ENCODE measurements at regions not wholly inside any gene's neighbourhood (a gene's known extent, or its start where the extent isn't known, plus 50 kb on each side); places are given as distances from the start of the nearest gene placed in this dataset.
A peak's percentile ranks its signal among the peaks of the same experiment; 100 is the strongest.

DNA sequence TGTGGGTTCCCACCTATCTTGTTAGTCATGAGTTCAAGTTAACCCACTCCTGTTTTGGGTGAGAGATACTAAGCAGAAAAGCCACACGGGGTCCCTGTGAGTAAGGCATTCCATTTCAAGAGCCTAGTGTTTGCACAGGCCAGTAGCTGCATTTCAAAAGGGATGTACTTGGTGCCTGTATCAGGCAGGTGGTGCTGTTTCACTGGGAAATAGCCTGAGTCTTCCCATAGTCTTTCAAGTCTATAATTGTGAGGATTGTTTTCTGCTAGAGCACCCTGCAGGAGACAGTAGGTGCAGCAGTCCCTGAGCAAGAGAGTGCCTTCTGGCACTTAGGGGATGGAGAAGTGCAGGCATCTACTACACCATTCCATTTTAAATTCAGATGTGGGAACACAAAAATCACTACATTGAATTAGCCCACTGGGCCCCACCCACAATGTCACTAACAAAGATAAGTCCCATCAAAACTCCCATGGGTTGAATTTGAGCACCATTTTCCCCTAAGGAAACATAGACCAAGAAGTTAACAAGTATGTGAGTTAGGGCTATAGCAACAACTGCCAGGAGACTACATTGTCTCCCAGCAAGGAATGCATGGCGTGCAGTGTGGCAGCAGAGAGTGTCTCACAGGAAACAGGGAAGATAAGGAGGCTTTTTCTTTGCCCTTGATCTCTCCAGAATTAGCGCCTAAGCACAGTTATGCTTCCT lies 263.2 kb downstream of the COX7C start:
- peak; percentile 3 to 12 for DNase-seq

DNA sequence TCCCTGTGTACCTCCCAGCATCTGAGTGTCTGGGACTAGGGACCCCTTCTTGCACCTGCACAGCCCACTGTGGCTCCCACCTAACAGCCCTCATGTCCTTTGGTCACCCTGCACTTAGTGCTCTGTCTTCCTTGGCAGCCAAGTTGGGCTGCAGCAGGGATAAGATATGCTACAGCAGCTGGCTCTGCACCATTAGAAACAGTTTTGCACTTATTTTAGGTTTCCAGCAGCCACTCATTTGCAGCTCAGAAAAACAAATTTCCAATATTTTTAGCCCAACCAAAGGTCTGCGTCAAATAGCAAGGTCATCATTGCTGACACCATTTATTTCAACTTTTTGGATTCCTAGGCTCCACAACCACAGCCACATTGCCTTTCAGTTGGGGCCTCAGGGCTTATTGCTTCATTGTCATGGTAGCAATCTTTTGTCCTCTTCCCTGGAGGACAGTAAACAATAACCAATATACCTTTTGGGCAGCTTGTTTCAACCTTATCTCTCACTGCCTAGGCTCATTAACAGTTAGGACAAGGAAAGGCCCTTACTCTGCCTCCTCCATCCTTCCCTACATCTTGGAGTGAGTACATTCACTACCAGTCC lies 263.9 kb downstream of the COX7C start:
- no peak for DNase-seq

- DNase-seq = no peak
Measured at GRCh38 chr5:86884608-86885007, 266.9 kb downstream of the COX7C start.

- no peak for DNase-seq
Measured at GRCh38 chr5:86885011-86885410, 267.3 kb downstream of the COX7C start.

DNA sequence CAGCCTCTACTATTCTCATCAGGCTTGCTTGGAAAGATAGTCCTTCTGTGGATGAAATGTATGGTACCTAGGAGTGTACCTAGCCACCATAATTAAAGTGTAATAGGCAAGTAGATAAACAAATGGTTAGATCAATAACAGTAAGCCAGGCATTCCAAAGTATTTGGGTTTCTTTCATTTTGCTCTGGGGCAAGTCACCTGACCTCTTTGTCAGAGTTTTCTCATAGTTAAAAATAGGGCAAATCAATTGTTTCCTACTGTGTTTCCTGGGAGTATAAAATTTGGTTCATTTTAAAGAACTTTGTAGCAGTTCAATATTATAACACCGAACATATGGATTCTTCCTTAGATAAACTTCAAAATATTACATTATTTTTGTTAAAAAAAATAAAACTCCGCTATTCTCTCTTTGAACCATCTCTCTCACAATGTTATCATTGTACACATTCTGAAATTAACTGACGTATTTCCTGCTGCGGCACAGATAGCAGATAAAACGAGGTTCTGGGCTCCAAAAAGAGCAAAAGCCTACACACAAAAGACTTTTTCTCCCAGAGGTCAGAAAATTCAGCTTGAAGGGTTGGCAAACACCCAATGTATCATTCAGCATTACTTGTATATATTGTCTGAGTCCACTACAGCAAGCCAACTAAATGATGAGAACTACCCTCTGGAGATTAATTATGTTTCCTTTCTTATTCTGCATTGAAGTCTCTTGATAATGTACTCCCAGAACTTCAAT lies 267.9 kb downstream of the COX7C start:
- DNase-seq = peak; percentile 42 to 61

GRCh38 chr5:86890375-86890774 lies 272.6 kb downstream of the COX7C start:
- DNase-seq = no peak

DNA sequence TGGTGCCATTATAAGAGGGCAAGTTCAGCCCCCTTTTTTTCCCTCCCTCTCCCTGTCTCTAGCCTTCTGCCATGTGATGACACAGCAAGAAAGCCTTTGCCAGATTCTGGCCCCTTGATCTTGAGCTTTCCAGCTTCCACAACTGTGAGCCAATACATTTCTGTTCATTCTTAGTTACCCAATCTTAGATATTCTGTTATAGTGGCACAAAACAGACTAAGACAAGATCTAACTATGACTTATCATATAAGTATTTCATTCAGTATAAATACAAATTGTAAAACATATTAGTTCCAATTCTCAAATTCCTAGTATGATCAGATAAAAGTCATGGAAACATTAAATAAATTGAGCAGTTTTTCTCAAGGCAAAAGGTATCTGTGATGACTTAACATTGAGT lies 276.3 kb downstream of the COX7C start:
- no peak for DNase-seq

DNA sequence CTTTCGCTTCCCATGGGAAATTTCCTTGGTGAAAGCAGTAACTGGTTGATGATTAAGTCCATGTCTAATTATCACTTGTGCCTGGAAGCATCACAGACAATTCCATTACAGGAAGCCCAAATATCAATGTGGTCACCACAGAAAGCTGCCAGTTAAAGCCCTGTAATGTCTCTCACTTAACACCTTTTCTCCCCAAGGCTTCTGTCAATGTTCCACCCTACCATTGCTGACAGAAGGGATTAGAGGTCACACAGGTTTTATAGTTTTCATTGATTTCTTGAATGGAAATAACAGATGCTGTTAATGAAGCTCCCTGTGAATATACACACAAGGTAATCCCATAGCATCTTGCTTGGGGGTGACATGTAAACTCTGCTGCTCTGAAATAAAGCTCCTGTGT lies 279.2 kb downstream of the COX7C start:
- no peak for DNase-seq

DNA sequence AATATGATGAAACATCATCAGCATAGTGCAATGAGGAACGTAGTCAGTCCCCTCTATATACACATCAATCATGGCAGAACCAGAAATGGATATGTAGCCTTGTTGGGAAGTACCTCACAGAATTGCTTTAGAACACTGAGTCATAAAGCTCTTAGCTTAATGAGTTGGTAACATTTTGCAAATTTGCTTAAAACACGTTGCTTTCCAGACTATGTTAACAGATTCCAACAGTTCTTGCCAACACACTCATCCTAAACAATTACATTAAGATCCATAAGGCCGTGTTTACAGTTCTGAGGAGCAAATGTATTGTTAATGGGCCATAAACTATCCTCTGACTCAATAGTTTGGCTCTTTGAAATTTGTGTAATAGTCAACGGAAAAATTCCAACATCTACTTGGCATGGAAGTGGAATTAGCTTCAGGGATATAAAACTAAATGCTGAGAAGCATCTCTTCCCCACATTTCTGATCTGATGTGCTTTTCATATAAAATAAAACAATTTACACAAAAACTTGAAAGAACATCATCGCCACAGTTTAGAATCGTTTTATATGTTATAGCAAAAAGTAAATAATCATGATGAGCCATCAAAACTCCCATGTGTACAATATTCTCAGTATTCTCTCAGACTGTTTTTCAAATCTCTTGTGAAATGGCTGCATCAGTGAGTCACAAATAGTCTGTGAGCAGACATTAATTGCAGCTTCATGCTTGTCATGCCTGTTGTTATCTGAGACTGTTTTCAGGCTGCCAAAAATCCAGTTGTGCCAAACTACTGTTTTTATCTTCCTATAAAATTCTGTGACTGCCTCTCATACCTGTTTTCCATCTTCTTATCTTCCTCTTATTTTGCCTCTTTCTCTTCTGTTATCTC lies 291.9 kb downstream of the COX7C start:
- DNase-seq = no peak

GRCh38 chr5:86917117-86917579 lies 299.4 kb downstream of the COX7C start:
- DNase-seq = no peak

GRCh38 chr5:86918246-86918645 lies 300.5 kb downstream of the COX7C start:
- no peak for DNase-seq

GRCh38 chr5:86926033-86926432 lies 308.3 kb downstream of the COX7C start:
- DNase-seq = no peak

DNA sequence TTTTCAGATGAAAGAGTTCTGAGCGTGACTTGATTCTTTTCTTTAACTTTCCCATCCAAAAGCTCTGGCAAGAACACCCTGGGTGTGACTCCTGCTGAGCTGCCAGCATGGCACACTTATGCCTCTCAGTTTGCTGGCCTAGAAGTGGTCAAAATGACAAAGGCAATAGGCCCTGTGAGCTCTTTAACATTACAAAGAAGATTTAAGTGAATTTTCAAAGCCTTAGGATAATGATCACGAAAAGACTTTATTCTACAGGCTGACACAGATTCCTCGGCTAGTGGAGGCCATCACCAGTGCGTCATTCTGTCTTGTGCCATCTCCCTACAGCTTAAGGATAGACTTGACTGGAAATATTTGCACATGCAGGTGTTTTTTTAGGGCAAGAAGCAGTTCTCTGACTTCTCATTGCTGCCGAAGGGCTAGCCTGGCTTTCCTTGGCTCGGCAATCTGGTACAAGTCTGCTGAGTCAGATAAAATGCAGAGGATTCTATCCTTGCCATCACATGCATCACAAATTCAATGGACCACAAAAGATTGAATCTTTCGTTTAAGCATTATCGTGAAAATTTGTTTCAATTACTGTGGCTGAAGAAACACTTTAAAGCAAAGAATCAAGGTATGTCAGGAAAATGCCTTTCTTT lies 311.5 kb downstream of the COX7C start:
- no peak for DNase-seq

- DNase-seq = no peak
Measured at GRCh38 chr5:86951761-86952160, 315.9 kb upstream of the RASA1 start.

- no peak for DNase-seq
Measured at GRCh38 chr5:86964889-86965288, 302.8 kb upstream of the RASA1 start.

DNA sequence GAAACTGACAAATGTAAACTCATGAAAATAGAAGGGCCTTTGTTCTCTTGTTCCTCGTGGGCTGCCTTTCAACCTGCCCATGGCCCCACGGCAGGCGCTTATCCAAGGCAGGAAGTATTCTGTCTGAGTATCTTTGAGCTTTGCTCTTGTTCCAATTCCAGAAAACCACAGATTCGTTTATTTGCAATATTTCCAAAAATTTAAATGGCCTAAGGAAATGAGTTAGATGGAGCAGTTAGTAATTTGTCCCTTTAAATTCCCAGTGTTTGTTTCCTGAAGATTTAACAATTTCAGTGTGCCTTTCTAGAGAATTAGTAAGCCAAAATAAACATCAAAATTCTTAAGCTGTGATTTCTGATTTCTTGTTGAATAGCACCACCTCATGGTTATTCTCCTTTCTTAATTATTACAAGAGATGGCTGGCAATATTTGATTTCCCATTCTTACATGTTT lies 299.4 kb upstream of the RASA1 start:
- no peak for DNase-seq

DNA sequence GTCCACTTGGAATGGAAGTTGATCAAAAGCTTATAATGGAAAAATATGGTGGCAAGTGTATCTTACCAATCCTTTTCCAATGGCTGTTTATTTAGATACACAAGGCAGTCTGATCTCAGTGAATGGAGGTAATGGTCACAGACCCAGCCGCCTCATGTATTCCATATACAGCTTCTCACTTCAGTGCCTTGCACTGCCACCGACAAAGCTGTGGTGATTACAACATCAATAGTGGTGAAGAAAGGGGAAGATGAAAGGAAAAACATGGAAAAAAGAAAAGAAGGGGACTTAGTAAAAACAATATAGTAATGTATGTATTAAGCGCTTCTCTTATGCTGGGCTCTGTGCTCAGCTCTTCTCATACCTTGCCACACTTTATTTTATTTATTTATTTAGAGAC lies 297.3 kb upstream of the RASA1 start:
- no peak for DNase-seq

DNA sequence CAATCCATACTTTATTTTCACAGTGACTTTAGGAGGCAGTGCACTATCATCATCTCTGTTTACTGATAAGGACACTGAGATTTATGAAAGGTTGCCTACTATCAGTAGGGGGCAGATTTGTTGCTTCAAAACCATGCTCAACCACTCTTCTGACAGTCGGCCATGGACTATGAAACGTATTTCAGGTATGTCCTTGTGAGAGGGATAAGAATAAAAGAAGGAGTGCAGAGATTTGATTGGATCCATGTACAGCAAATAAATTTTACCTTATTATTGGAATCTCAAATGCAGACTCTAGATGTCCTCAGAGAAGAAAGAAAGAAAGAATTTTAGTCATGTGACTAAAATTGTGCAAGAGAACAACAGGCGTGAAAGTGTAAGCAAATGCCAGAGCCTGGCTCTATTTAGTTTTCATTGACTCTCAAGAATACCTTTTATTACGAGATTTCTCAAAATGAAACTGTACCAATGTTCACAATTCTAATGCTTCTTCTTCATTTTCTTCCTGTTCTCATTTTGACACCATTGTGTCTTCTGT lies 296.6 kb upstream of the RASA1 start:
- DNase-seq = no peak

DNA sequence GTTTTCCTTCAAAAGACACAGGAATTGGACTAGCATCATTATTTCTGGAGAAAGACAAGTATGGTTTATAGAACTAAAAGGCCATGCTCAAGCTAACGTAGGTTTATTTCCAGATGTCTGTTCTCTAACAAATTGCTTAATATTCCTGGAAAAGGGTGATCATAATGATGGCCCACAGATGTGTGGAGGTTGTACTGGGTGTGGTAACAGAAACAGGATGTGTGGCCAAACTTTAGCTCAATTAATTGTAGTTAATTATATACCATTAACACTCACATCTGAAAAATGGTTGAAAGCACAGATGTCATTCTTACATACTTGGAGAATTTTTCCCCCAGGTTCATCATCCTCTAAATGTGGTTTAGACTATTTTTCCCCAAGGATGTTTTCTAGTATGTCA lies 292.7 kb upstream of the RASA1 start:
- no peak for DNase-seq

GRCh38 chr5:86977190-86977589 lies 290.5 kb upstream of the RASA1 start:
- DNase-seq = no peak

DNA sequence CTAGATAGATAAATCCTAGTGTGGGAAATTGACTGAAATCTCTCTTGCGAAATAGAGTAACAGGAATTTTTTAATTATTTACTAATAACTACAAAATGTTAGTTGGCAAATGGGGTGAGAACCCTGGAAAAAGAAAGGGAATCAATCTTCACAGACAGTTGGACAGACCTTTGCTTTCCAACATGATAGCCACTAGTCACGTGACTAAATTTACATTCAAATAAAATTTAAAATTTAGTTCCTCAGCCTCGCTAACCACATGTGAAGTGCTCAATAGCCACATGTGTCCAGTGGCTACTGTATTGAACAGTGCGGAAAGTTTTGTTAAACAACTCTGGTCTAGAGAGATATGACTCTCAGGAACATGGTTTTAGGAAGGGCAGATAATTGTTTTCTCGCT lies 289.9 kb upstream of the RASA1 start:
- DNase-seq = no peak

GRCh38 chr5:86979811-86980411 lies 287.8 kb upstream of the RASA1 start:
- DNase-seq = no peak
